ENCODE measurements at regions not wholly inside any gene's neighbourhood (a gene's known extent, or its start where the extent isn't known, plus 50 kb on each side); places are given as distances from the start of the nearest gene placed in this dataset.

- Histone ChIP-seq H3K4me3 (no peak overlapping the region), H3K36me3 (no peaks in the 10 kb centered on the region), H3K27me3 (no peaks in the 10 kb centered on the region), H3K9me3 (no peaks in the 10 kb centered on the region), H3K27ac (no peak overlapping the region), H3K4me1 (no peaks in the 10 kb centered on the region)
- DNase-seq (no peak), ATAC-seq (no peak)
- WGBS (ENCODE audit: insufficient coverage, low coverage, low lambda C conversion rate, missing lambda C conversion rate): 81% methylated on average over 3 of the region's 3 CpGs
- TF ChIP-seq CTCF (IDR thresholded peaks at IDR 0.05) (no peak), POLR2A (IDR thresholded peaks at IDR 0.05) (no peak)
- intact Hi-C loops (cut with DNase I): no loop called here
Measured at GRCh38 chr10:83649471-83649870, 489.8 kb upstream of the GHITM start.

GRCh38 chr10:83654689-83655088, 484.6 kb upstream of the GHITM start:
- no peak overlapping the region for H3K4me3 ChIP-seq
- ATAC-seq: no peak
- no peak for TF ChIP-seq POLR2A (IDR thresholded peaks at IDR 0.05)
- no peak for TF ChIP-seq CTCF (IDR thresholded peaks at IDR 0.05)

GRCh38 chr10:83656924-83657323, 482.4 kb upstream of the GHITM start:
- H3K4me3 ChIP-seq: no peak overlapping the region
- no peaks in the 10 kb centered on the region for H3K4me1 ChIP-seq
- intact Hi-C loops (cut with DNase I): no loop called here
- DNase-seq (no peak), ATAC-seq (no peak)
- H3K36me3 ChIP-seq: no peaks in the 10 kb centered on the region
- TF ChIP-seq POLR2A (IDR thresholded peaks at IDR 0.05) (no peak), CTCF (IDR thresholded peaks at IDR 0.05) (no peak)
- H3K27ac ChIP-seq: no peak overlapping the region
- no peaks in the 10 kb centered on the region for H3K27me3 ChIP-seq
- no peaks in the 10 kb centered on the region for H3K9me3 ChIP-seq

More at GRCh38 chr10:83654689-83655088, 484.6 kb upstream of the GHITM start:
- no peaks in the 10 kb centered on the region for H3K36me3 ChIP-seq
- DNase-seq: no peak
- intact Hi-C loops (cut with DNase I): no loop called here
- H3K27ac ChIP-seq: no peak overlapping the region
- WGBS (ENCODE audit: insufficient coverage, low coverage, low lambda C conversion rate, missing lambda C conversion rate): 83% methylated on average over 2 of the region's 2 CpGs
- no peaks in the 10 kb centered on the region for H3K27me3 ChIP-seq
- no peaks in the 10 kb centered on the region for H3K4me1 ChIP-seq
- no peaks in the 10 kb centered on the region for H3K9me3 ChIP-seq

GRCh38 chr10:83657487-83657886, 481.8 kb upstream of the GHITM start:
- no peaks in the 10 kb centered on the region for H3K36me3 ChIP-seq
- TF ChIP-seq POLR2A (IDR thresholded peaks at IDR 0.05) (no peak), CTCF (IDR thresholded peaks at IDR 0.05) (no peak)
- H3K9me3 ChIP-seq: no peaks in the 10 kb centered on the region
- H3K27ac ChIP-seq: no peak overlapping the region
- intact Hi-C loops (cut with DNase I): no loop called here
- DNase-seq: no peak
- no peaks in the 10 kb centered on the region for H3K4me1 ChIP-seq
- peak in 1 of 4 donors; percentile 17 for ATAC-seq
- no peak overlapping the region for H3K4me3 ChIP-seq
- no peaks in the 10 kb centered on the region for H3K27me3 ChIP-seq

- ATAC-seq: no peak
- intact Hi-C loops (cut with DNase I): no loop called here
- H3K36me3 ChIP-seq: no peaks in the 10 kb centered on the region
- DNase-seq: no peak
- H3K4me1 ChIP-seq: no peaks in the 10 kb centered on the region
- WGBS (ENCODE audit: insufficient coverage, low coverage, low lambda C conversion rate, missing lambda C conversion rate): 67% methylated on average over 2 of the region's 3 CpGs
- H3K27ac ChIP-seq: no peak overlapping the region
- TF ChIP-seq POLR2A (IDR thresholded peaks at IDR 0.05) (no peak), CTCF (IDR thresholded peaks at IDR 0.05) (no peak)
- H3K27me3 ChIP-seq: no peaks in the 10 kb centered on the region
- no peaks in the 10 kb centered on the region for H3K9me3 ChIP-seq
- no peak overlapping the region for H3K4me3 ChIP-seq
Measured at GRCh38 chr10:83663918-83664317, 475.4 kb upstream of the GHITM start.
